HFF-Myc (cell line): ENCODE measurements at regions not wholly inside any gene's neighbourhood (a gene's known extent, or its start where the extent isn't known, plus 50 kb on each side); places are given as distances from the start of the nearest gene placed in this dataset.

Experiments
- DNase-seq: peaks from one replicate; pipeline ENCODE4 v3.0.0-alpha.2; 2011; ENCODE audit warnings: low read depth; ENCODE audit errors: extremely low read depth
- H3K4me3 ChIP-seq: replicated peaks from 2 replicates; pipeline ENCODE4 v1.5.1; 2011; ENCODE audit warnings: low read depth, mild to moderate bottlenecking, control low read depth, low read length
- TF ChIP-seq, protein P1 (sequence below): IDR thresholded peaks from 2 replicates; pipeline ENCODE4 v1.5.1; 2012; ENCODE audit warnings: mild to moderate bottlenecking, low read depth, low read length, control low read depth; ENCODE audit errors: missing control alignments

DNA sequence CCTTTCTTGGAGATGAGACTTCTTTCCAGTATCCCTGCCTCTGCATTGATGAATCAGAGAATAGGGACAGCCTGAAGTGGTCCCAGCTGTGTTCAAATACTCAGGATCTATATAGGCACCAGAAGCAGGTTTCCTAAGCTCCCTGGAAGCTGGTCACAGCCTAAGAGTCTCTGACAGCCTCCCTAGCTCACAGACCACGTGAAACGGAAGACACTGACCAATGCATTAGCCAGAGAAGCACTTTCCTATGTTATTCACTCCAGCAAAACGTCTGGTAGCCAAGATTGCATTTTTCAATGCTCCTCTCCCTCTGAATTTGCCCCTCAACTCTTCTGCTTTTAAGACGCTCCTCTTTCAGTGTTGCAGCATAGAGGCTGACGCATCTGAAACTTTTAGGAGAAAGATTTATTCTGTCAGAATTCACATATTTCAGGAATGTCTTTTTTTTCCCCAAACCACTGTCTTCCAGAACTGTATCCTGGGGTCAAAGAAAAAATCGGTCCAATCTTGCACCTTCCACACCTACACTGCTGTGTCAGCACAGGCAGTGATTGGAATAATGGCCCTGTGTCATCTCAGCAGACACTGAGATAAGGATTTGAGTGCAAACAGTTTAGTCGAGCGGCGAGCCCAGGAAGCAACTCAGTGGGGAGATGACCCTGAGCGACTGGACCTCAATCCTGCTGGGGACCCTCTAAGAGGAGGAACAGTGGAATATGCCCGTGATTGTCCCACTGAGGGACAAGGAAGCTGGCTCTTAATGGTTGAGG, 109.4 kb downstream of the SMIM20 start:
- no peak for DNase-seq
- H3K4me3 ChIP-seq, result no peak overlapping the region
- TF ChIP-seq, protein P1, sequence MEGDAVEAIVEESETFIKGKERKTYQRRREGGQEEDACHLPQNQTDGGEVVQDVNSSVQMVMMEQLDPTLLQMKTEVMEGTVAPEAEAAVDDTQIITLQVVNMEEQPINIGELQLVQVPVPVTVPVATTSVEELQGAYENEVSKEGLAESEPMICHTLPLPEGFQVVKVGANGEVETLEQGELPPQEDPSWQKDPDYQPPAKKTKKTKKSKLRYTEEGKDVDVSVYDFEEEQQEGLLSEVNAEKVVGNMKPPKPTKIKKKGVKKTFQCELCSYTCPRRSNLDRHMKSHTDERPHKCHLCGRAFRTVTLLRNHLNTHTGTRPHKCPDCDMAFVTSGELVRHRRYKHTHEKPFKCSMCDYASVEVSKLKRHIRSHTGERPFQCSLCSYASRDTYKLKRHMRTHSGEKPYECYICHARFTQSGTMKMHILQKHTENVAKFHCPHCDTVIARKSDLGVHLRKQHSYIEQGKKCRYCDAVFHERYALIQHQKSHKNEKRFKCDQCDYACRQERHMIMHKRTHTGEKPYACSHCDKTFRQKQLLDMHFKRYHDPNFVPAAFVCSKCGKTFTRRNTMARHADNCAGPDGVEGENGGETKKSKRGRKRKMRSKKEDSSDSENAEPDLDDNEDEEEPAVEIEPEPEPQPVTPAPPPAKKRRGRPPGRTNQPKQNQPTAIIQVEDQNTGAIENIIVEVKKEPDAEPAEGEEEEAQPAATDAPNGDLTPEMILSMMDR, result no peak

DNA sequence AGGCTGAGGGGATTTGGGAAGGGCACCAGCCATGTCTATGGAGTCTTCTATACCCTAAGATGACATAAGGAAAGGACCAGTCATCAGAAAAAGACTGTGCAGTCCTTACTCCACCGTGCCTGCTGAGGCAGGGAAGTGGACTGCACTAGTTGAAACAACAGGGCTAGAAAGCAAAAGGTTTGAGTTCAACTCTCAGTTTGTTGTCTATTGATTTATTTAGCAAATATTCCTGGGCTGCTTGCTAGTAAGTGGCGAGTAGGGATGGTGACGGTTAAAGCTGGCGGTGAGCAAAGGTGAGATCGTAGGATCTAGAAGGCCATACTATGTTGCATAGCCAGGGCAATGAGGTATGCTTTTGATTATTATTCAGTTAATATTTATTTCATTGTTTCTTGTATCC, 110.1 kb downstream of the SMIM20 start:
- no peak overlapping the region for H3K4me3 ChIP-seq
- no peak for DNase-seq
- TF ChIP-seq, protein P1, result no peak

DNA sequence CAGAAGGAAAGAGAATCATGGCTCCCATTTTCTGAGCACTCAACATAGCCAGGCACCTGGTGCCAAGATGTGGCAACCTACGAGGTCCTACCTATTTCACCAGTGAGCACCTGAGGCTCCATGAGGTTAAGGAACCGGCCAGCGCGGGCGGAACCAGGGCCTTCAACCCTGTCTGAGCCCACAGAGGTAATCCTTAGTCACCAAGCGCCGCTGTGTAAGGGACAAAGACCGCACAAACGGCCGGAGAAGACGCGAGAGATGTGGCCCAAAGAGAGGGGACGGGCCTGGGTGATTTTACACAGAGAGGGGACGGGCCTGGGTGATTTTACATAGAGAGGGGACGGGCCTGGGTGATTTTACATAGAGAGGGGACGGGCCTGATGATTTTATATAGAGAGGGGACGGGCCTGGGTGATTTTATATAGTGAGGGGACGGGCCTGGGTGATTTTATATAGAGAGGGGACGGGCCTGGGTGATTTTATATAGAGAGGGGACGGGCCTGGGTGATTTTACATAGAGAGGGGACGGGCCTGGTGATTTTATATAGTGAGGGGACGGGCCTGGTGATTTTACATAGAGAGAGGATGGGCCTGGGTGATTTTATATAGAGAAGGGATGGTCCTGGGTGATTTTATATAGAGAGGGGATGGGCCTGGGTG, 114.2 kb downstream of the SMIM20 start:
- no peak overlapping the region for H3K4me3 ChIP-seq
- TF ChIP-seq, protein P1, result no peak
- no peak for DNase-seq

DNA sequence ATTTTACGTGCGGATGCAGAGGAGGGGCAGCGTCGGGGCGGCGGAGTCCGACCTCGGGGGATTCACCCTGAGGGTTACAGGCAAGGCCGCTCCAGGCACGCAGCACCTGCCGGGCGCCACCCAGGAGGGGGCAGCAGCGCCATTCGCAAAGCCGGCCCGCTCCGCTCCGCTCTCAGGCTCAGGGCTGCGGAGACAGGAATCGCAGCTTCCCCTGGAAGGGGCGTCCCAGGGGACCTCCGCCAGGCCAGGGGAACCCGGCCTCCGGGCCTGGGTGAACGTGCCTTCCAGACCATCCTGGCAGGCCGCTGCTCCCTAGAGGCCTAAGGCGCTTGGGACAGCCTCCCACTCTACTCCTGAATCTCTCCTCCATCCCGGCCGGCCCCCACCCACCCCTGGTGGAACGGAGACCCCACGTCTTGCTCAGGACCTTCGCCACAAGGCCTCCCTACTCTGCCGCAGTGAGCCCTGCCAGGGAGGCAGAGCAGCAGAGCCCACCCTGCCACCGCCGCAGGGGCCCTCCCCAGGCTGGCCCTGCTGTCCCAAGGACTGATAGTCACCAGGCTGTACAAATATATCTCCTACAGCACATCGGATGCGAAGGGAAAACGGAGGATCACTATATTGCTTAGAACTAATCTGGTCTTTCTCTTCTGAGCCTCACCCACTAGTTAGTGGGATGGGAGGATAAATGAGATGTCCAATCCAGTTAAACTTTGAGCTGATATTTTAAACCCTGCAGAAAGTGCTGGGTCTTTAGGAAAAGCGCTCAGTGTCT, 115.0 kb downstream of the SMIM20 start:
- DNase-seq, result no peak
- TF ChIP-seq, protein P1, result peak; percentile 87
- H3K4me3 ChIP-seq, result no peak overlapping the region

DNA sequence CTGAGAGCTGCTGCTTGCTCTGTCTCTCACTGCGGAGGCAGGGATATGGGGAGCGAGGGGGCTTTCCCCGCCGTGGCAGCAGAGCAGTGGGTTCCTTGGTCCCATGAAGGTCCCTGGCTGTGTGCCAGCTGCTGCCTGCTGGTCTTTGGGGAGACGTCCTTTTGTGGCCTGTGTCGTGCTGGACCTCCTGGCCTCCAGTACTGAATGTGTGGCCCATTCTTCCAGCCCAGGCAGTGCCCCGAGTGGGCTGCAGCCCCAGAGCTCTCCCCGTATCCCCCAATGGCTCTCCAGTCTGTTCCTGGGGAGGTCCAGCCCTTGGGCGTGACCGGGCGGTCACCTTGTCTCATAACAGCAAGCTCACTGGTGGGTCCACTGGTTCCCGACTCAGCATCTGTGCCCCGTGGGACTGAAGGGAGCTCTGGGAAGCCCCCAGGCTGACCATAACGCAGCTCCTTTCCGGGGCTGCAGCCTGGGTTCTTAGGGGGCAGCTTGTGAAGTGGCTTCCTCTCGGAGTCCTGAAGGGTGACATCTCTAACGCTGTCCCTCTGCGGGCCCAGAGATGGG, 115.6 kb downstream of the SMIM20 start:
- TF ChIP-seq, protein P1, result no peak
- H3K4me3 ChIP-seq, result no peak overlapping the region
- DNase-seq, result no peak

DNA sequence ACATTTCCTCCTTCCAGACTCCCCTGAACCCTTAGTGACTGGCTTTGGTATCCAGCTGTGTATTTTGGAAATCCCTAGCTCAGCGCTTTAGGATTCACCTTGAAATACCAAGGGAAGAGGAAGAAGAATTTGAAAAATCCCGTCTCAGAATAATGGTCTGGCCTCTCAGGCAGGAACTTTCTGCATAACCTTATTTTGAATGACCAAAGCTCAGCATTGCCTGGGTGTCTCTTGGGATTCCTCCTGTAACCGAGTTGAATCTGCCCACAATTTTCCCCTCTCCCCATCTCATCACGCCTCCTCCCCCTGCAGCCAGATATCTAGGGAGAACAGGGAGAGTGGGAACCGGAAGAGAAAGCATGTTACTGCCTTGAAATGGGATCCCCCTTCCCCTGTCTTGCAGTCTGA, 116.2 kb downstream of the SMIM20 start:
- H3K4me3 ChIP-seq, result no peak overlapping the region

More for the DNA sequence above, 116.2 kb downstream of the SMIM20 start:
- TF ChIP-seq, protein P1, result no peak
- DNase-seq, result no peak
